Liver (tissue), 8 donors: ENCODE measurements at regions not wholly inside any gene's neighbourhood (a gene's known extent, or its start where the extent isn't known, plus 50 kb on each side); places are given as distances from the start of the nearest gene placed in this dataset.

Source experiments
- DNase-seq: peaks from one replicate; pipeline ENCODE4 v3.0.0-alpha.2; 2017; ENCODE audit warnings: low spot score
- H3K27ac ChIP-seq, 2 donors: one replicate each; pipeline ENCODE4 v1.7.0; 2013; ENCODE audit warnings: inconsistent platforms in 2 of 2, low read length in 2 of 2, control low read depth in 1 of 2, low read depth in 1 of 2, mild to moderate bottlenecking in 1 of 2
- H3K27me3 ChIP-seq, 4 donors: one replicate each; pipeline versions ENCODE4 v1.6.1 to v1.7.0; 2013; ENCODE audit warnings: low read length in 3 of 4, inconsistent platforms in 1 of 4, mild to moderate bottlenecking in 1 of 4, moderate library complexity in 1 of 4; ENCODE audit not compliant: control insufficient read depth in 4 of 4, insufficient read depth in 4 of 4
- H3K36me3 ChIP-seq, 4 donors: one replicate each; pipeline versions ENCODE4 v1.6.1 to v1.7.0; 2013; ENCODE audit warnings: low read length in 3 of 4, mild to moderate bottlenecking in 3 of 4, low read depth in 1 of 4, moderate library complexity in 1 of 4; ENCODE audit not compliant: control insufficient read depth in 4 of 4, insufficient read depth in 3 of 4
- H3K4me1 ChIP-seq, 4 donors: one replicate each; pipeline versions ENCODE4 v1.6.1 to v1.7.0; 2013; ENCODE audit warnings: low read length in 3 of 4, mild to moderate bottlenecking in 3 of 4, moderate library complexity in 1 of 4; ENCODE audit not compliant: control insufficient read depth in 4 of 4, insufficient read depth in 4 of 4
- H3K4me3 ChIP-seq, 3 donors: one replicate each; pipeline versions ENCODE4 v1.6.1 to v1.7.0; 2013; ENCODE audit warnings: low read length in 3 of 3, control low read depth in 1 of 3, low read depth in 1 of 3, mild to moderate bottlenecking in 1 of 3
- H3K9ac ChIP-seq, 2 donors: one replicate each; pipeline ENCODE4 v1.7.0; 2013; ENCODE audit warnings: low read length in 2 of 2, mild to moderate bottlenecking in 2 of 2, moderate library complexity in 2 of 2, control low read depth in 1 of 2, low read depth in 1 of 2
- H3K9me3 ChIP-seq, 4 donors: one replicate each; pipeline versions ENCODE4 v1.6.1 to v1.7.0; 2013; ENCODE audit warnings: low read length in 3 of 4; ENCODE audit not compliant: control insufficient read depth in 4 of 4
- FOXA1 ChIP-seq: IDR thresholded peaks from 2 replicates; pipeline ENCODE4 v1.6.1; 2016; ENCODE audit warnings: antibody characterized with exemption
- FOXA2 ChIP-seq: IDR thresholded peaks from 2 replicates; pipeline ENCODE4 v1.6.1; 2016; ENCODE audit warnings: antibody characterized with exemption
- HNF4G ChIP-seq: IDR thresholded peaks from 2 replicates; pipeline ENCODE4 v1.6.1; 2016; ENCODE audit warnings: antibody characterized with exemption
- JUND ChIP-seq, 2 donors: IDR thresholded peaks; 2 replicates each; pipeline ENCODE4 v1.6.1; 2016; ENCODE audit warnings: antibody characterized with exemption in 2 of 2
- MAX ChIP-seq: IDR thresholded peaks from 2 replicates; pipeline ENCODE4 v1.6.1; 2016; ENCODE audit warnings: antibody characterized with exemption
- RAD21 ChIP-seq, 2 donors: IDR thresholded peaks; 2 replicates each; pipeline ENCODE4 v1.6.1; 2016; ENCODE audit warnings: antibody characterized with exemption in 2 of 2, mild to moderate bottlenecking in 2 of 2
- RXRA ChIP-seq, 2 donors: IDR thresholded peaks; 2 replicates each; pipeline ENCODE4 v1.6.1; 2017 to 2018; ENCODE audit warnings: antibody characterized with exemption in 2 of 2, mild to moderate bottlenecking in 1 of 2
- SP1 ChIP-seq: IDR thresholded peaks from 2 replicates; pipeline ENCODE4 v1.6.1; 2018; ENCODE audit warnings: antibody characterized with exemption, mild to moderate bottlenecking
- TAF1 ChIP-seq: conservative IDR thresholded peaks from 2 replicates; pipeline ENCODE4 v1.6.1; 2016; ENCODE audit warnings: antibody characterized with exemption, mild to moderate bottlenecking
- YY1 ChIP-seq: IDR thresholded peaks from 2 replicates; pipeline ENCODE4 v1.6.1; 2016; ENCODE audit warnings: antibody characterized with exemption, mild to moderate bottlenecking
- ZBTB33 ChIP-seq: IDR thresholded peaks from 2 replicates; pipeline ENCODE4 v1.6.1; 2016; ENCODE audit warnings: antibody characterized with exemption
- WGBS: extraction: QIAGEN DNeasy Blood & Tissue Kit; methylation state at CpG from one replicate; pipeline ENCODE4 v1.1.7; 2013; 5-methylcytosine and 5-hydroxymethylcytosine counted together
- TF ChIP-seq, protein P1 (sequence below): fragments of 150-350 bp; IDR thresholded peaks from 2 replicates; pipeline ENCODE4 v1.5.1; 2017; ENCODE audit warnings: improper control_type of control experiment, low read depth, low read length; ENCODE audit not compliant: missing input control
- donor health status: healthy.
- donor health status: healthy.
- donor health status: healthy.
- donor health status: healthy.
- donor health status: healthy.

GRCh38 chr13:61136093-61136492 lies 279.6 kb downstream of the PCDH20 start:
- Histone ChIP-seq H3K9ac (no peak overlapping the region), H3K27me3 (no peaks in the 10 kb centered on the region), H3K27ac (no peak overlapping the region), H3K9me3 (no peaks in the 10 kb centered on the region), H3K36me3 (no peaks in the 10 kb centered on the region), H3K4me3 (no peak overlapping the region), H3K4me1 (no peaks in the 10 kb centered on the region)
- TF ChIP-seq MAX: no peak
- no peak for TF ChIP-seq FOXA2
- TF ChIP-seq, protein P1, sequence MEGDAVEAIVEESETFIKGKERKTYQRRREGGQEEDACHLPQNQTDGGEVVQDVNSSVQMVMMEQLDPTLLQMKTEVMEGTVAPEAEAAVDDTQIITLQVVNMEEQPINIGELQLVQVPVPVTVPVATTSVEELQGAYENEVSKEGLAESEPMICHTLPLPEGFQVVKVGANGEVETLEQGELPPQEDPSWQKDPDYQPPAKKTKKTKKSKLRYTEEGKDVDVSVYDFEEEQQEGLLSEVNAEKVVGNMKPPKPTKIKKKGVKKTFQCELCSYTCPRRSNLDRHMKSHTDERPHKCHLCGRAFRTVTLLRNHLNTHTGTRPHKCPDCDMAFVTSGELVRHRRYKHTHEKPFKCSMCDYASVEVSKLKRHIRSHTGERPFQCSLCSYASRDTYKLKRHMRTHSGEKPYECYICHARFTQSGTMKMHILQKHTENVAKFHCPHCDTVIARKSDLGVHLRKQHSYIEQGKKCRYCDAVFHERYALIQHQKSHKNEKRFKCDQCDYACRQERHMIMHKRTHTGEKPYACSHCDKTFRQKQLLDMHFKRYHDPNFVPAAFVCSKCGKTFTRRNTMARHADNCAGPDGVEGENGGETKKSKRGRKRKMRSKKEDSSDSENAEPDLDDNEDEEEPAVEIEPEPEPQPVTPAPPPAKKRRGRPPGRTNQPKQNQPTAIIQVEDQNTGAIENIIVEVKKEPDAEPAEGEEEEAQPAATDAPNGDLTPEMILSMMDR: no peak
- TF ChIP-seq ZBTB33: no peak
- no peak for TF ChIP-seq HNF4G
- TF ChIP-seq TAF1: no peak
- WGBS: 57% methylated on average over 4 of the region's 4 CpGs
- no peak for DNase-seq

- H3K4me1 ChIP-seq: no peaks in the 10 kb centered on the region
- WGBS: 79% methylated on average over 2 of the region's 2 CpGs
These were observed 280.1 kb downstream of the PCDH20 start for GRCh38 chr13:61135583-61135982.

DNA sequence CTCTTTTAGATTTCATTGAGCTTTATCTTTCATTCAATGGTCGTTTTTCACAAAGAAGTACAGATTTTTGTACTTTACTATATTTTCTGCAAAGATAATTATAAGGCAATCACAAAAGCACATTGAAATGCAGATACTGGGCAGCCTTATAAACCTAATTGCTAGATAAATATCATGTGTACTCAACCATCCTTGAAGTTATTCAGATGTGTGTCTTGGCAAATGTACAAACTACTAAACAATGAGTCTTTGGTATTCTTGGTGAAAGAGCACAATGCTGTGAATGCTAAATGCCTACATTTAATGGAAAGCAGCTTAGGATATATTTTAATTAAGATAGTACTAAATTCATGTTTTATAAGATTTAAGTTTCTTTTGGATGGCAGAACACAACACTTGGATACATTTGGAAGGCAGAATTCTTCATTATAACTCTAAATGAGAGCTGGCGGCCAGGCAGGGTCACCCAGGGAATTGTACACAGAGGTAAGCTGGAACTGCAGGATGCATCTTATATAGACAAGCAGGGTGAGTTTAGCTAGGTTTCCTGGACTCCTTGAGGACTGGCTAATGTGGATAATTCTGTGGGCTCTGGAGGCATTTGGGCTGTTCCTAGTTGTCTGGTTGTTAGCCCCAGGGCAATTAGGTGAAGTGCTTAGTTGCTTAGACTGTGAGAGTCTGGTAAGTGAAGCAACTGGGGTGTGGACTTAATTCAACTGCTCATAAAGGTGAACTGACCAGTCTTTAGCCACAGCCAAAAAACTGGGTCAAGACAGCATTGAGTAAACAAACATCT lies 286.6 kb downstream of the PCDH20 start:
- H3K27ac ChIP-seq: no peak overlapping the region
- no peaks in the 10 kb centered on the region for H3K27me3 ChIP-seq
- no peak overlapping the region for H3K4me3 ChIP-seq
- 48% methylated on average over 2 of the region's 2 CpGs for WGBS
- no peak for DNase-seq
- TF ChIP-seq HNF4G (no peak), YY1 (no peak), SP1 (no peak), MAX (no peak), RAD21 (IDR thresholded peaks at IDR 0.05) (no peak), FOXA1 (no peak), ZBTB33 (no peak), RXRA (IDR thresholded peaks at IDR 0.05) (no peak), JUND (IDR thresholded peaks at IDR 0.05) (no peak)
- H3K9ac ChIP-seq: no peak overlapping the region
- no peaks in the 10 kb centered on the region for H3K9me3 ChIP-seq
- H3K4me1 ChIP-seq: no peaks in the 10 kb centered on the region
- H3K36me3 ChIP-seq: no peaks in the 10 kb centered on the region

More at GRCh38 chr13:61135583-61135982, 280.1 kb downstream of the PCDH20 start:
- Histone ChIP-seq H3K27ac (no peak overlapping the region), H3K36me3 (no peaks in the 10 kb centered on the region), H3K9me3 (no peaks in the 10 kb centered on the region), H3K4me3 (no peak overlapping the region), H3K27me3 (no peaks in the 10 kb centered on the region), H3K9ac (no peak overlapping the region)
- DNase-seq: no peak
- TF ChIP-seq, protein P1: no peak
- TF ChIP-seq RXRA (IDR thresholded peaks at IDR 0.05): no peak
